GM18873 (cell line): ENCODE measurements at regions not wholly inside any gene's neighbourhood (a gene's known extent, or its start where the extent isn't known, plus 50 kb on each side); places are given as distances from the start of the nearest gene placed in this dataset.

Experiments
- ATAC-seq: cut with Tn5 transposase; IDR thresholded peaks from one replicate; pipeline ENCODE4 v1.9.1; 2021; ENCODE audit warnings: mild to moderate bottlenecking, moderate library complexity, moderate number of reproducible peaks; ENCODE audit not compliant: unreplicated experiment, low FRiP score

GRCh38 chr13:56902276-56902675, 238.4 kb upstream of the PRR20A start:
- ATAC-seq = no peak

GRCh38 chr13:56903710-56904282, 236.9 kb upstream of the PRR20A start:
- no peak for ATAC-seq

- ATAC-seq = no peak
These were observed 233.8 kb upstream of the PRR20A start for GRCh38 chr13:56906909-56907308.

GRCh38 chr13:56907766-56908165, 233.0 kb upstream of the PRR20A start:
- ATAC-seq = no peak

GRCh38 chr13:56909896-56910600, 230.7 kb upstream of the PRR20A start:
- no peak for ATAC-seq

- no peak for ATAC-seq
These were observed 222.8 kb upstream of the PRR20A start for GRCh38 chr13:56917966-56918365.

- ATAC-seq = no peak
These were observed 217.0 kb upstream of the PRR20A start for GRCh38 chr13:56923626-56924140.

- ATAC-seq = no peak
These were observed 216.3 kb upstream of the PRR20A start for GRCh38 chr13:56924401-56924800.

GRCh38 chr13:56932104-56932503, 208.6 kb upstream of the PRR20A start:
- ATAC-seq = no peak

- no peak for ATAC-seq
These were observed 186.8 kb upstream of the PRR20A start for GRCh38 chr13:56953965-56954364.

GRCh38 chr13:56975647-56976046, 165.1 kb upstream of the PRR20A start:
- ATAC-seq = no peak

- ATAC-seq = no peak
These were observed 159.9 kb upstream of the PRR20A start for GRCh38 chr13:56980856-56981255.

GRCh38 chr13:56986121-56986520, 154.6 kb upstream of the PRR20A start:
- no peak for ATAC-seq

- ATAC-seq = no peak
These were observed 152.2 kb upstream of the PRR20A start for GRCh38 chr13:56988543-56988942.

- no peak for ATAC-seq
These were observed 137.0 kb upstream of the PRR20A start for GRCh38 chr13:57003682-57004081.

GRCh38 chr13:57017357-57017756, 123.4 kb upstream of the PRR20A start:
- no peak for ATAC-seq

GRCh38 chr13:57018915-57019314, 121.8 kb upstream of the PRR20A start:
- ATAC-seq = no peak

- ATAC-seq = no peak
These were observed 110.0 kb upstream of the PRR20A start for GRCh38 chr13:57030671-57031070.

- ATAC-seq = no peak
These were observed 104.4 kb upstream of the PRR20A start for GRCh38 chr13:57036290-57036689.

- no peak for ATAC-seq
These were observed 95.8 kb upstream of the PRR20A start for GRCh38 chr13:57044910-57045309.

- no peak for ATAC-seq
These were observed 94.7 kb upstream of the PRR20A start for GRCh38 chr13:57045826-57046546.
